GM19025 (cell line): ENCODE measurements at regions not wholly inside any gene's neighbourhood (a gene's known extent, or its start where the extent isn't known, plus 50 kb on each side); places are given as distances from the start of the nearest gene placed in this dataset.
"Not testable (repeated sequence)": the region's sequence is repeated elsewhere in the genome, so short reads cannot be mapped to it uniquely, and the experiment has no call there.

Experiments used
- ATAC-seq: cut with Tn5 transposase; IDR thresholded peaks from one replicate; pipeline ENCODE4 v1.9.1; 2021; ENCODE audit warnings: mild to moderate bottlenecking, low read depth, moderate library complexity; ENCODE audit not compliant: unreplicated experiment

- no peak for ATAC-seq
Measured at GRCh38 chr6:4364172-4364571, 228.8 kb upstream of the ECI2 start.

- ATAC-seq = no peak
Measured at GRCh38 chr6:4363656-4364055, 228.3 kb upstream of the ECI2 start.

- no peak for ATAC-seq
Measured at GRCh38 chr6:4362326-4362725, 227.0 kb upstream of the ECI2 start.

- no peak for ATAC-seq
Measured at GRCh38 chr6:4360920-4361319, 225.5 kb upstream of the ECI2 start.

GRCh38 chr6:4359108-4359730, 223.8 kb upstream of the ECI2 start:
- no peak for ATAC-seq

- ATAC-seq = no peak
Measured at GRCh38 chr6:4358414-4359107, 223.2 kb upstream of the ECI2 start.

- not testable (repeated sequence) for ATAC-seq
Measured at GRCh38 chr6:4357660-4358152, 222.3 kb upstream of the ECI2 start.

GRCh38 chr6:4356899-4357659, 221.7 kb upstream of the ECI2 start:
- no peak for ATAC-seq

- ATAC-seq = no peak
Measured at GRCh38 chr6:4355241-4355640, 219.9 kb upstream of the ECI2 start.

- ATAC-seq = no peak
Measured at GRCh38 chr6:4354181-4354580, 218.8 kb upstream of the ECI2 start.

- no peak for ATAC-seq
Measured at GRCh38 chr6:4352731-4353130, 217.4 kb upstream of the ECI2 start.

GRCh38 chr6:4352322-4352669, 216.9 kb upstream of the ECI2 start:
- no peak for ATAC-seq

GRCh38 chr6:4351520-4352321, 216.3 kb upstream of the ECI2 start:
- ATAC-seq = no peak

- no peak for ATAC-seq
Measured at GRCh38 chr6:4350567-4351519, 215.5 kb upstream of the ECI2 start.

- no peak for ATAC-seq
Measured at GRCh38 chr6:4349931-4350330, 214.6 kb upstream of the ECI2 start.

GRCh38 chr6:4349323-4349722, 213.9 kb upstream of the ECI2 start:
- ATAC-seq = no peak

- ATAC-seq = no peak
Measured at GRCh38 chr6:4348462-4349112, 213.2 kb upstream of the ECI2 start.

GRCh38 chr6:4347877-4348276, 212.5 kb upstream of the ECI2 start:
- ATAC-seq = no peak

GRCh38 chr6:4346659-4347333, 211.4 kb upstream of the ECI2 start:
- ATAC-seq = no peak
